IMR-90 (cell line): ENCODE measurements at regions not wholly inside any gene's neighbourhood (a gene's known extent, or its start where the extent isn't known, plus 50 kb on each side); places are given as distances from the start of the nearest gene placed in this dataset.

Experiments
- CTCF ChIP-seq: conservative IDR thresholded peaks from 2 replicates; pipeline ENCODE4 v1.5.1; 2012; ENCODE audit warnings: mild to moderate bottlenecking, low read depth, low read length, improper control_type of control experiment
- POLR2A ChIP-seq: IDR thresholded peaks from 2 replicates; pipeline ENCODE4 v1.6.1; 2012; ENCODE audit warnings: mild to moderate bottlenecking, low read depth, low read length

- TF ChIP-seq CTCF (peak; percentile 76), POLR2A (no peak)
Measured at GRCh38 chr15:98518823-98519561, 129.3 kb upstream of the IGF1R start.
